ENCODE measurements at regions not wholly inside any gene's neighbourhood (a gene's known extent, or its start where the extent isn't known, plus 50 kb on each side); places are given as distances from the start of the nearest gene placed in this dataset.

GRCh38 chr2:108169982-108170625 is 69.7 kb upstream of the SULT1C3 start:
- intact Hi-C loops (cut with DNase I; ENCODE audit: low total_unique reads) = no loop called here
- no peak overlapping the region for H3K27ac ChIP-seq

GRCh38 chr2:108171657-108172056 is 68.1 kb upstream of the SULT1C3 start:
- Histone ChIP-seq H3K9me3 (no peaks in the 10 kb centered on the region), H3K36me3 (no peaks in the 10 kb centered on the region), H3K4me1 (no peaks in the 10 kb centered on the region), H3K4me3 (no peak overlapping the region), H3K27me3 (no peaks in the 10 kb centered on the region), H3K27ac (no peak overlapping the region)
- intact Hi-C loops (cut with DNase I; ENCODE audit: low total_unique reads) = no loop called here
- DNase-seq (ENCODE audit: low spot score in 2 of 2) = no peak
- TF ChIP-seq, protein P1, sequence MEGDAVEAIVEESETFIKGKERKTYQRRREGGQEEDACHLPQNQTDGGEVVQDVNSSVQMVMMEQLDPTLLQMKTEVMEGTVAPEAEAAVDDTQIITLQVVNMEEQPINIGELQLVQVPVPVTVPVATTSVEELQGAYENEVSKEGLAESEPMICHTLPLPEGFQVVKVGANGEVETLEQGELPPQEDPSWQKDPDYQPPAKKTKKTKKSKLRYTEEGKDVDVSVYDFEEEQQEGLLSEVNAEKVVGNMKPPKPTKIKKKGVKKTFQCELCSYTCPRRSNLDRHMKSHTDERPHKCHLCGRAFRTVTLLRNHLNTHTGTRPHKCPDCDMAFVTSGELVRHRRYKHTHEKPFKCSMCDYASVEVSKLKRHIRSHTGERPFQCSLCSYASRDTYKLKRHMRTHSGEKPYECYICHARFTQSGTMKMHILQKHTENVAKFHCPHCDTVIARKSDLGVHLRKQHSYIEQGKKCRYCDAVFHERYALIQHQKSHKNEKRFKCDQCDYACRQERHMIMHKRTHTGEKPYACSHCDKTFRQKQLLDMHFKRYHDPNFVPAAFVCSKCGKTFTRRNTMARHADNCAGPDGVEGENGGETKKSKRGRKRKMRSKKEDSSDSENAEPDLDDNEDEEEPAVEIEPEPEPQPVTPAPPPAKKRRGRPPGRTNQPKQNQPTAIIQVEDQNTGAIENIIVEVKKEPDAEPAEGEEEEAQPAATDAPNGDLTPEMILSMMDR (IDR thresholded peaks at IDR 0.05) = no peak
- TF ChIP-seq POLR2A (IDR thresholded peaks at IDR 0.05) = no peak
- no peak for TF ChIP-seq POLR2AphosphoS5 (IDR thresholded peaks at IDR 0.05)

More at GRCh38 chr2:108169982-108170625, 69.7 kb upstream of the SULT1C3 start:
- no peak overlapping the region for H3K4me3 ChIP-seq
- H3K9me3 ChIP-seq = no peaks in the 10 kb centered on the region
- TF ChIP-seq POLR2AphosphoS5 (IDR thresholded peaks at IDR 0.05) = no peak
- TF ChIP-seq POLR2A (IDR thresholded peaks at IDR 0.05) = no peak
- TF ChIP-seq, protein P1 (IDR thresholded peaks at IDR 0.05) = no peak
- H3K36me3 ChIP-seq = no peaks in the 10 kb centered on the region
- no peak for DNase-seq (ENCODE audit: low spot score in 2 of 2)
- H3K27me3 ChIP-seq = no peaks in the 10 kb centered on the region
- H3K4me1 ChIP-seq = no peaks in the 10 kb centered on the region

DNA sequence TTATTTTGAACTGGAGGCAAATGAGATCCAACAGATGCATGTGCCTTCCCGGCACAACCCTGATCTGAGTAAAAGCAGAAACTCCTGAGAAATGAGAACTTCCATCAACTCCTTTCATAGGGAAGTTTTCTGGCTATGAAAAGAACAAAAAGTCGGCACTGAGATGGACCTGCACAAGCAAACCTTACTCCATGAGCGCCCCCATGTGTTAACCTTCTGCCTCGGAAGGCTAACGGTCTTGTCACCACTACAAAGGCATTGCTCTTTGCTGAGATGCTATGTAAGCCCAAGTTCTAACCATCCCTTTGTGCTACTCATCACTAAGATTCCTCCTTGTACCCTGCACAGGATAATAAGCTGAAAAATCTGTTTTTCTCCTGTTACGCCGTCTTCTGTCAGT is 57.3 kb upstream of the SULT1C3 start:
- TF ChIP-seq POLR2A (IDR thresholded peaks at IDR 0.05) (no peak), POLR2AphosphoS5 (IDR thresholded peaks at IDR 0.05) (no peak)
- TF ChIP-seq, protein P1 (IDR thresholded peaks at IDR 0.05) = no peak
- Histone ChIP-seq H3K4me3 (no peak overlapping the region), H3K27me3 (no peaks in the 10 kb centered on the region), H3K9me3 (no peaks in the 10 kb centered on the region), H3K27ac (no peak overlapping the region), H3K36me3 (no peaks in the 10 kb centered on the region), H3K4me1 (no peaks in the 10 kb centered on the region)
- intact Hi-C loops (cut with DNase I; ENCODE audit: low total_unique reads) = no loop called here
- DNase-seq (ENCODE audit: low spot score in 2 of 2) = no peak

GRCh38 chr2:108184419-108184818 is 55.3 kb upstream of the SULT1C3 start:
- no peaks in the 10 kb centered on the region for H3K4me1 ChIP-seq
- H3K4me3 ChIP-seq = no peak overlapping the region
- no peak for TF ChIP-seq POLR2A (IDR thresholded peaks at IDR 0.05)
- TF ChIP-seq, protein P1 (IDR thresholded peaks at IDR 0.05) = no peak
- TF ChIP-seq POLR2AphosphoS5 (IDR thresholded peaks at IDR 0.05) = no peak
- no peak for DNase-seq (ENCODE audit: low spot score in 2 of 2)
- H3K27me3 ChIP-seq = no peaks in the 10 kb centered on the region
- H3K9me3 ChIP-seq = no peaks in the 10 kb centered on the region
- no peak overlapping the region for H3K27ac ChIP-seq
- intact Hi-C loops (cut with DNase I; ENCODE audit: low total_unique reads) = no loop called here
- H3K36me3 ChIP-seq = no peaks in the 10 kb centered on the region

DNA sequence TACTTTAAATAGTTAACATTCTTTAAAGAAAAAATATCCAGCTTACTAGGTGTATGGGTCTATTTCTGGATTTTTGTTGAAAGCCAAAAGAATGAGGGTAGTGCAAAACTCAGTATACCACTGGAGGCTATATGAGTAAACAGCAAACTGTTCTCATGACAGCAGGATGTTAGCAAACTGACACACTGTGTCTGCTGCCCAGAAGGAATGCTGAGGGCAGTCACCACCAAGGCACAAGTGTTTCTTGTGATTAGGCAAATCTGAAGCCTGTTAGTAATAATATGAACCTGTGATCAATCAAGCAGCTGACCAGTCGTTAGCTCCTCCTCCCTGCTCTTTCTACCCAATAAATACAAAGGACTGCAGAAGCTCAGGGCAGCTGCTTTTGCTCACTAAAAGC is 50.5 kb upstream of the SULT1C3 start:
- Histone ChIP-seq H3K9me3 (no peaks in the 10 kb centered on the region), H3K36me3 (no peaks in the 10 kb centered on the region), H3K27ac (no peak overlapping the region), H3K27me3 (no peaks in the 10 kb centered on the region), H3K4me1 (no peaks in the 10 kb centered on the region), H3K4me3 (no peak overlapping the region)
- TF ChIP-seq, protein P1 (IDR thresholded peaks at IDR 0.05) = no peak
- TF ChIP-seq POLR2A (IDR thresholded peaks at IDR 0.05) (no peak), POLR2AphosphoS5 (IDR thresholded peaks at IDR 0.05) (no peak)
- DNase-seq (ENCODE audit: low spot score in 2 of 2) = no peak
- intact Hi-C loops (cut with DNase I; ENCODE audit: low total_unique reads) = no loop called here
